HG03460 (cell line): ENCODE measurements at regions not wholly inside any gene's neighbourhood (a gene's known extent, or its start where the extent isn't known, plus 50 kb on each side); places are given as distances from the start of the nearest gene placed in this dataset.
"Not testable (repeated sequence)": the region's sequence is repeated elsewhere in the genome, so short reads cannot be mapped to it uniquely, and the experiment has no call there.

Source experiments
- ATAC-seq: cut with Tn5 transposase; IDR thresholded peaks from one replicate; pipeline ENCODE4 v1.9.1; 2021; ENCODE audit not compliant: unreplicated experiment

GRCh38 chr4:126396121-126396520 is 1081.4 kb downstream of the FAT4 start:
- ATAC-seq: no peak

GRCh38 chr4:126396703-126397102 is 1081.9 kb downstream of the FAT4 start:
- ATAC-seq: no peak

GRCh38 chr4:126404549-126404948 is 1089.8 kb downstream of the FAT4 start:
- ATAC-seq: no peak

- peak; percentile 54 for ATAC-seq
Measured at GRCh38 chr4:126405369-126405982, 1090.7 kb downstream of the FAT4 start.

- ATAC-seq: no peak
Measured at GRCh38 chr4:126409746-126410145, 1095.0 kb downstream of the FAT4 start.

GRCh38 chr4:126411047-126411446 is 1096.3 kb downstream of the FAT4 start:
- no peak for ATAC-seq

- ATAC-seq: not testable (repeated sequence)
Measured at GRCh38 chr4:126412310-126412709, 1097.6 kb downstream of the FAT4 start.

GRCh38 chr4:126414741-126415140 is 1100.0 kb downstream of the FAT4 start:
- ATAC-seq: no peak

- no peak for ATAC-seq
Measured at GRCh38 chr4:126419266-126419665, 1104.5 kb downstream of the FAT4 start.

- no peak for ATAC-seq
Measured at GRCh38 chr4:126427853-126428252, 1113.1 kb downstream of the FAT4 start.

- ATAC-seq: no peak
Measured at GRCh38 chr4:126431049-126431448, 1116.3 kb downstream of the FAT4 start.

- no peak for ATAC-seq
Measured at GRCh38 chr4:126435491-126435890, 1120.7 kb downstream of the FAT4 start.

- ATAC-seq: no peak
Measured at GRCh38 chr4:126440297-126440696, 1125.5 kb downstream of the FAT4 start.

GRCh38 chr4:126441173-126442035 is 1126.6 kb downstream of the FAT4 start:
- ATAC-seq: no peak

- no peak for ATAC-seq
Measured at GRCh38 chr4:126445596-126445995, 1130.8 kb downstream of the FAT4 start.

- no peak for ATAC-seq
Measured at GRCh38 chr4:126446917-126447316, 1132.2 kb downstream of the FAT4 start.

GRCh38 chr4:126448086-126448845 is 1133.5 kb downstream of the FAT4 start:
- no peak for ATAC-seq

- no peak for ATAC-seq
Measured at GRCh38 chr4:126451237-126451873, 1136.6 kb downstream of the FAT4 start.

- ATAC-seq: no peak
Measured at GRCh38 chr4:126455865-126456264, 1141.1 kb downstream of the FAT4 start.

- ATAC-seq: no peak
Measured at GRCh38 chr4:126458993-126459392, 1144.2 kb downstream of the FAT4 start.

- no peak for ATAC-seq
Measured at GRCh38 chr4:126465341-126465740, 1150.6 kb downstream of the FAT4 start.
